WERI-Rb-1 (cell line): ENCODE measurements at regions not wholly inside any gene's neighbourhood (a gene's known extent, or its start where the extent isn't known, plus 50 kb on each side); places are given as distances from the start of the nearest gene placed in this dataset.

Experiments
- DNase-seq: peaks from one replicate; pipeline ENCODE4 v3.0.0-alpha.2; 2020
- H3K27ac ChIP-seq: fragments of 250-450 bp; sonication (Bioruptor Pico); 2 replicates; pipeline ENCODE4 v1.5.1; 2020; ENCODE audit warnings: mild to moderate bottlenecking, moderate library complexity
- H3K27me3 ChIP-seq: fragments of 250-450 bp; sonication (Bioruptor Pico); 2 replicates; pipeline ENCODE4 v1.5.1; 2021; ENCODE audit warnings: mild to moderate bottlenecking, low read depth, moderate library complexity; ENCODE audit not compliant: insufficient read depth, severe bottlenecking
- H3K36me3 ChIP-seq: fragments of 250-450 bp; sonication (Bioruptor Pico); 2 replicates; pipeline ENCODE4 v1.5.1; 2020; ENCODE audit warnings: mild to moderate bottlenecking, moderate library complexity
- H3K4me3 ChIP-seq: 2 replicates; pipeline ENCODE4 v1.5.1; 2011; ENCODE audit warnings: low read depth, mild to moderate bottlenecking, control low read depth, low read length
- H3K9me3 ChIP-seq: fragments of 250-450 bp; sonication (Bioruptor Pico); 2 replicates; pipeline ENCODE4 v1.5.1; 2021; ENCODE audit warnings: mild to moderate bottlenecking, moderate library complexity; ENCODE audit not compliant: severe bottlenecking
- TF ChIP-seq, protein P1 (sequence below): IDR thresholded peaks from 2 replicates; pipeline ENCODE4 v1.5.1; 2011; ENCODE audit warnings: low read depth, mild to moderate bottlenecking, control low read depth, inconsistent platforms, low read length

DNA sequence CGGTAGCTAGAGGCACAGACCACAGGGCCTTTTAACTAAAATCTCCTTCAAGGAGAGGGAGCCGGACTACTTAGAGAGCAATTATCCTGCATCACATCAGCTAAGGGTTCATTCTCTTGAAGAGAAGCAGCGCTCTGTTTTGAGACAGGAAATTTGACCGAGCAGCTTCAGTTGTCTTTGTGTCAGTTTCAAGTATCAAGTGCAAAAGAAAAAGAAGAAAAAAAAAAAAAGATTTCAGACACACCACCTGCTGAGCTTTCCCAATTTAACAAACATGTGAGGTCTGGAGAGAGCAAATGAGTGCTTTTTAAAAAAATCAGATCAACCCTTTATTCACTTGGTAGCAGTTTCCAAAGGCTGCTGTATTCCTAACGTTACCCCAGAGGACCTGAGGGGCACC is 273.5 kb upstream of the POU3F2 start:
- TF ChIP-seq, protein P1, sequence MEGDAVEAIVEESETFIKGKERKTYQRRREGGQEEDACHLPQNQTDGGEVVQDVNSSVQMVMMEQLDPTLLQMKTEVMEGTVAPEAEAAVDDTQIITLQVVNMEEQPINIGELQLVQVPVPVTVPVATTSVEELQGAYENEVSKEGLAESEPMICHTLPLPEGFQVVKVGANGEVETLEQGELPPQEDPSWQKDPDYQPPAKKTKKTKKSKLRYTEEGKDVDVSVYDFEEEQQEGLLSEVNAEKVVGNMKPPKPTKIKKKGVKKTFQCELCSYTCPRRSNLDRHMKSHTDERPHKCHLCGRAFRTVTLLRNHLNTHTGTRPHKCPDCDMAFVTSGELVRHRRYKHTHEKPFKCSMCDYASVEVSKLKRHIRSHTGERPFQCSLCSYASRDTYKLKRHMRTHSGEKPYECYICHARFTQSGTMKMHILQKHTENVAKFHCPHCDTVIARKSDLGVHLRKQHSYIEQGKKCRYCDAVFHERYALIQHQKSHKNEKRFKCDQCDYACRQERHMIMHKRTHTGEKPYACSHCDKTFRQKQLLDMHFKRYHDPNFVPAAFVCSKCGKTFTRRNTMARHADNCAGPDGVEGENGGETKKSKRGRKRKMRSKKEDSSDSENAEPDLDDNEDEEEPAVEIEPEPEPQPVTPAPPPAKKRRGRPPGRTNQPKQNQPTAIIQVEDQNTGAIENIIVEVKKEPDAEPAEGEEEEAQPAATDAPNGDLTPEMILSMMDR, result no peak
- H3K27me3 ChIP-seq, result no peaks in the 10 kb centered on the region
- no peak overlapping the region for H3K27ac ChIP-seq
- no peaks in the 10 kb centered on the region for H3K36me3 ChIP-seq
- H3K4me3 ChIP-seq, result no peak overlapping the region
- DNase-seq, result no peak
- H3K9me3 ChIP-seq, result no peaks in the 10 kb centered on the region

DNA sequence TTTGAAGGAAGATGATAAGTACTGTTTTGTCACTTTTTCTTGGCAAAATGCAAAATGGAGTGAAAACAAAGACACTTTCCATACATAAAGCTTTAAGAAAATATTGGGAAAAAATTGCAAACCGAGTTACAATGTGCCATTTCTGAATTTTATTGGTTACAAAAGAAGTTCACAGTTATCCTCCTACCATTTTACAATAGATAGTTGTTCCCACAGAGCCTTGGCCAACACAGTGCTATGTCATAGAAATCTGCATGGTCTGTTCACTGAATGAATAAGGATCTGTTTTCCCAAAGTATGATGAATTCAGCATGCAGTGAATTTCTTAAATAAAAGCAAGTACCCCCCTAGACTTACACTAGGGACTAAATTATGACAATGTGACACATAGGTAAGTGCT is 268.2 kb upstream of the POU3F2 start:
- no peaks in the 10 kb centered on the region for H3K27me3 ChIP-seq
- H3K27ac ChIP-seq, result no peak overlapping the region
- no peaks in the 10 kb centered on the region for H3K9me3 ChIP-seq
- no peaks in the 10 kb centered on the region for H3K36me3 ChIP-seq
- no peak for DNase-seq
- no peak overlapping the region for H3K4me3 ChIP-seq
- TF ChIP-seq, protein P1, result no peak

GRCh38 chr6:98572579-98572978 is 261.8 kb upstream of the POU3F2 start:
- H3K9me3 ChIP-seq, result no peaks in the 10 kb centered on the region
- DNase-seq, result no peak
- TF ChIP-seq, protein P1, result no peak
- H3K36me3 ChIP-seq, result no peaks in the 10 kb centered on the region
- no peak overlapping the region for H3K27ac ChIP-seq
- no peak overlapping the region for H3K4me3 ChIP-seq
- H3K27me3 ChIP-seq, result no peaks in the 10 kb centered on the region

- TF ChIP-seq, protein P1, result no peak
- DNase-seq, result no peak
- H3K4me3 ChIP-seq, result no peak overlapping the region
- H3K36me3 ChIP-seq, result no peaks in the 10 kb centered on the region
- H3K9me3 ChIP-seq, result no peaks in the 10 kb centered on the region
- no peaks in the 10 kb centered on the region for H3K27me3 ChIP-seq
- H3K27ac ChIP-seq, result no peak overlapping the region
Observed at GRCh38 chr6:98574984-98575383, 259.4 kb upstream of the POU3F2 start.

GRCh38 chr6:98576791-98577190 is 257.6 kb upstream of the POU3F2 start:
- Histone ChIP-seq H3K27me3 (no peaks in the 10 kb centered on the region), H3K36me3 (no peaks in the 10 kb centered on the region), H3K4me3 (no peak overlapping the region), H3K27ac (no peak overlapping the region), H3K9me3 (no peaks in the 10 kb centered on the region)
- no peak for DNase-seq
- TF ChIP-seq, protein P1, result no peak

- Histone ChIP-seq H3K4me3 (no peak overlapping the region), H3K9me3 (no peaks in the 10 kb centered on the region), H3K36me3 (no peaks in the 10 kb centered on the region), H3K27me3 (no peaks in the 10 kb centered on the region), H3K27ac (no peak overlapping the region)
- TF ChIP-seq, protein P1, result no peak
- no peak for DNase-seq
Observed at GRCh38 chr6:98578016-98578415, 256.4 kb upstream of the POU3F2 start.
